WERI-Rb-1 (cell line): ENCODE measurements at regions not wholly inside any gene's neighbourhood (a gene's known extent, or its start where the extent isn't known, plus 50 kb on each side); places are given as distances from the start of the nearest gene placed in this dataset.

Experiments used
- DNase-seq: peaks from one replicate; pipeline ENCODE4 v3.0.0-alpha.2; 2020
- H3K27ac ChIP-seq: fragments of 250-450 bp; sonication (Bioruptor Pico); 2 replicates; pipeline ENCODE4 v1.5.1; 2020; ENCODE audit warnings: mild to moderate bottlenecking, moderate library complexity
- H3K27me3 ChIP-seq: fragments of 250-450 bp; sonication (Bioruptor Pico); 2 replicates; pipeline ENCODE4 v1.5.1; 2021; ENCODE audit warnings: mild to moderate bottlenecking, low read depth, moderate library complexity; ENCODE audit not compliant: insufficient read depth, severe bottlenecking
- H3K36me3 ChIP-seq: fragments of 250-450 bp; sonication (Bioruptor Pico); 2 replicates; pipeline ENCODE4 v1.5.1; 2020; ENCODE audit warnings: mild to moderate bottlenecking, moderate library complexity
- H3K4me3 ChIP-seq: 2 replicates; pipeline ENCODE4 v1.5.1; 2011; ENCODE audit warnings: low read depth, mild to moderate bottlenecking, control low read depth, low read length
- H3K9me3 ChIP-seq: fragments of 250-450 bp; sonication (Bioruptor Pico); 2 replicates; pipeline ENCODE4 v1.5.1; 2021; ENCODE audit warnings: mild to moderate bottlenecking, moderate library complexity; ENCODE audit not compliant: severe bottlenecking
- CTCF ChIP-seq: IDR thresholded peaks from 2 replicates; pipeline ENCODE4 v1.5.1; 2011; ENCODE audit warnings: low read depth, mild to moderate bottlenecking, control low read depth, inconsistent platforms, low read length

GRCh38 chr6:51098791-51099190, 280.1 kb downstream of the TFAP2B start:
- no peaks in the 10 kb centered on the region for H3K9me3 ChIP-seq
- TF ChIP-seq CTCF = no peak
- no peak overlapping the region for H3K4me3 ChIP-seq
- no peaks in the 10 kb centered on the region for H3K27me3 ChIP-seq
- H3K27ac ChIP-seq = no peak overlapping the region
- DNase-seq = no peak
- no peaks in the 10 kb centered on the region for H3K36me3 ChIP-seq

- DNase-seq = no peak
- Histone ChIP-seq H3K27me3 (no peaks in the 10 kb centered on the region), H3K9me3 (no peaks in the 10 kb centered on the region), H3K4me3 (no peak overlapping the region), H3K36me3 (no peaks in the 10 kb centered on the region), H3K27ac (no peak overlapping the region)
- TF ChIP-seq CTCF = no peak
These were observed 280.5 kb downstream of the TFAP2B start for GRCh38 chr6:51099201-51099600.

GRCh38 chr6:51105357-51105756, 286.7 kb downstream of the TFAP2B start:
- Histone ChIP-seq H3K27me3 (no peaks in the 10 kb centered on the region), H3K4me3 (no peak overlapping the region), H3K27ac (no peak overlapping the region), H3K36me3 (no peaks in the 10 kb centered on the region), H3K9me3 (no peaks in the 10 kb centered on the region)
- no peak for DNase-seq
- no peak for TF ChIP-seq CTCF

DNA sequence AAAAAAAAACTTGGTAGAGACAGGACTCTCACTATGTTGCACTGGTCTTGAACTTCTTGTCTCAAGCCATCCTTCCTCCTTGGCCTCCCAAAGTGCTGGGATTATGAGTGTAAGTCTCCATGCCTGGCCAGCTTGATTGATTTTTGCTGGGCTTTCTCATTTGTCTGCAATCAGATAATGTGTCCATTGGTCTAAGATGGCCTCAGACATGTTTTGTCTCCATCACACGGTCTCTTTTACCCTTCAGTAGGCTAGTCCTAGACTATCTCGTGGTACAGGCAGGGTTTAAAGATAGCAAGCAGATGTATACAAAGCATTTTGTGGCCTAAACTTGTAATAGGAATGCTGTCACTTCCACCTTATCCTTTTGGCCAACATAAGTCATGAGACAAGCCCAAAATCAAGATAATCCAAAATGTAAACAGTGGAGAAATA, 289.1 kb downstream of the TFAP2B start:
- DNase-seq = no peak
- H3K27ac ChIP-seq = no peak overlapping the region
- no peaks in the 10 kb centered on the region for H3K36me3 ChIP-seq
- H3K4me3 ChIP-seq = no peak overlapping the region
- no peaks in the 10 kb centered on the region for H3K27me3 ChIP-seq
- H3K9me3 ChIP-seq = no peaks in the 10 kb centered on the region
- TF ChIP-seq CTCF = no peak

DNA sequence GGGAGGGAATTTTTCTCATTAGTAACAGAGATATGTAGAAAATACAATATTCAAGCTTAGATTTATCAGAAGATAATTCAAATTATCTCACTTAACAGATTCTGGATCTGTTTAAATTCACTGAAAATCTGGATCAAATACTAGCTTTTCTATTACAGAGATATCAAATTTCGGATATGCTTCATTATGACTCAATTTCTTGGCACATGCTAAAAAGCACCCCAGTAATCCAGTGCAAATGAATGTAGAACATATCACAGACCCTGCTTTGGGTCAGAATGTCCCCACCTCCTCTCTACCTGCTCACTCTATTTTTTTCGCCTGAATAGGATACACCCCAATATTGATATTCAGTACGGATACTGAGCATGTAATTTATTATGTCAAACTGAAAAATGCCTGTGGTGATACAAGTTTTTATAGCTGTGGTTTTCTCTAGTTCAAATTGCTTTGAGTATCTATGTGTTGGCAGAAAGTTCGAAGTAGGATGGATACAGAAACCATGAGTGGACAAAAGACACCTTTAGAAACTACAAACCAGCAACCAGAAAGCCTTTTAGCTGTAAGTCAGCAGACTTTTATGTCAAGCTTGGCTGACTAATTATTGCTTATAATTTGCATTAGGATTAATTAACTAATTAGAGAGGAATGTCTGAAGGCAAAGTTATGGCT, 290.0 kb downstream of the TFAP2B start:
- no peak for DNase-seq
- Histone ChIP-seq H3K4me3 (no peak overlapping the region), H3K27ac (no peak overlapping the region), H3K27me3 (no peaks in the 10 kb centered on the region), H3K9me3 (no peaks in the 10 kb centered on the region), H3K36me3 (no peaks in the 10 kb centered on the region)
- TF ChIP-seq CTCF = no peak

- H3K27me3 ChIP-seq = no peaks in the 10 kb centered on the region
- no peak overlapping the region for H3K4me3 ChIP-seq
- no peaks in the 10 kb centered on the region for H3K9me3 ChIP-seq
- no peak for DNase-seq
- H3K36me3 ChIP-seq = no peaks in the 10 kb centered on the region
- TF ChIP-seq CTCF = no peak
- no peak overlapping the region for H3K27ac ChIP-seq
These were observed 294.1 kb downstream of the TFAP2B start for GRCh38 chr6:51112731-51113130.
